ENCODE measurements at regions not wholly inside any gene's neighbourhood (a gene's known extent, or its start where the extent isn't known, plus 50 kb on each side); places are given as distances from the start of the nearest gene placed in this dataset.
"Not testable (repeated sequence)": the region's sequence is repeated elsewhere in the genome, so short reads cannot be mapped to it uniquely, and the experiment has no call there.

DNA sequence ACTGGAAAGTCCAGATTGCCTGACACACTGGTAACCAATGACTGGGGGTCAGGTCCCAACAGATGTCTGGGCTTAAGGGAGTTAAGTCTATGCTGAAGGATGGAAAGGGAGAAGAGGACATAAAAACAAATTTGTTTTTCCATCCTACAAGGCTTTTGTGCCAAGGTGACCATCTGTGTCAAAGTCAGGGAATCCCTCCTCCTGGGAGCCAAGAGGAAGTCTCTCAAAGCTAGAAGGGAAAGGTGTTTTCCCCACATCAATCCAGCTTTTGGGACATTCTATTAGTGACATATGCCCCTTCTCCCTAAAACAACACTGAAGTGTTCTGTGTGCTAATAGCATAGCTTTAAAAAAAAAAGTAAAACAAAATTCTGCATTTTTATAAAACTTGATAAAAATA, 173.9 kb downstream of the ZNF621 start:
- not testable (repeated sequence) for DNase-seq (ENCODE audit: low read depth in 2 of 3, low spot score in 2 of 3)

DNA sequence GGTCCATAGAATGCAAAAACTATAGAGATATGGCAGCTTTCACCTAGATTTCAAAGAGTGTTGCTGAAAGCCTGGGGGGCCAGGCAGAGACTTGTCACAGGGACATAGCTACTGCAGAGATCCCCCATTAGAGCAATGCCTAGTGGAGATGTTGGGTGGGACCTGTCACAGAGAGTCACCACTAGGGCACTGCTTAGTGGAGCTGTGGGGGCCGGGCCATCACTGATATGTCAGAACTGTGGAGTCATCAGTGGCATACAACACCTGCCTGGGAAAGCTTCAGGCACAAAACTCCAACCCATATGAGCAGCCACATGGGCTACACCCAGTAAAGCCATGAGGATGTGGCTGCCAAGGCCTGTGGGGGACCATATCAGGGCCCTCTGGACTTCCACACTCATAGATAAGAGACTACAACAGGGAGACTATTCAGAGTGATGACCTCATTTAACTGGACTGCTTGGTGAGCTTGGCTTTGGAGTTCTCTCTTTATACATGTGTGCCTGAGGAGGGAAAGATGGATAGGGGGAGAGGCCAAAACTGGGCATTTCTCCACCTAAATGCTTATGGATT, 176.3 kb downstream of the ZNF621 start:
- no peak for DNase-seq (ENCODE audit: low read depth in 2 of 3, low spot score in 2 of 3)

DNA sequence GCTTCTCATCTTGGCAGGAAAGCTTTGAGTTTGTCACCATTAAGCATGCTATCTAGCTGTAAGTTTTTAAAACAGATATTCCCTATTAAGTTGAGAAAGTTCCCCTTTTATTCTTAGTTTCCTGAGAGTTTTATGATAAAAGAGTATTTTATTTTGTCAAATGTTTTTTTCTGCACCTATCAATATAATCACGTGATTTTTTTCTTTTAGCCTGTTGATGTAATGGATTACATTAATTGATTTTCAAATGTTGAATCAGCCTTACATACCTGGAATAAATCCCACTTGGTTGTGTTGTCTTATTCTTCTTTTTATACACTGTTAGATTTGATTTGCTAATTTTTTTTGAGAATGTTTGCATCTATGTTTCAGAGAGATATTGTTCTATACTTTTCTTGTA, 179.5 kb downstream of the ZNF621 start:
- DNase-seq (ENCODE audit: low read depth in 2 of 3, low spot score in 2 of 3) = no peak

DNA sequence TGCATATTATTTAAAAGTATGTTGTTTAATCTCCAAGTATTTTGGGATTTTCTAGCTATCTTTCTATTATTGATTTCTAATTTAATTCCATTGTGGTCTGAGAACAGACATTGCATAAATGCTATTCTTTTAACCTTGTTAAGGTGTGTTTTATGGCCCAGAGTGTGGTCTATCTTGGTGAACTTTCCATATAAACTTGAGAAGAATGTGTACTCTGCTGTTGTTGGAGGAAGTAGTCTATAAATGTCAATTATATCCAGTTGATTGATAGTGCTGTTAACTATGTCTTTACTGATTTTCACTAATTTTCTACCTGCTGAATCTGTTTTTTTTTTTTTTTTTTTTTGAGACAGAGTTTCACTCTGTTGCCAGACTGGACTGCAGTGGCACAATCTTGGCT, 180.9 kb downstream of the ZNF621 start:
- DNase-seq (ENCODE audit: low read depth in 2 of 3, low spot score in 2 of 3) = no peak

DNA sequence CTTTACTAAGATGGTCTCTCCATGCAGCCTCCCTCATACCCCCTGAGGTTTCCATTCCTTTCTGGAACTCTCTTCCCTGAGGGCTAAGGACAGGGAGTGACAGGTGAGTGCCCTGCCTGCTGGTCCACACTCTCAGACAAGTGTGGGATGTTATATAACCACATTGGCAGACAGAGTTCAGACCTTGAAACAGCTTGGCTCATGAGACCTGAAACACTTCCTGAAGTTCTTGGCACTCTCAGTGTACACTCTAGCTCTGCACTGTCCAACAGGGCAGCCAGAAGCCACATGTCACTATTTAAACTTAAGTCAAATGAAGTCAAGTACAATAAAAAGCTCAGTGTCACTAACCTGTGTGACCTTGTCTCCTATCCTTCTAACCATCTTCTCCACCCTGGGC, 188.5 kb downstream of the ZNF621 start:
- no peak for DNase-seq (ENCODE audit: low read depth in 2 of 3, low spot score in 2 of 3)

DNA sequence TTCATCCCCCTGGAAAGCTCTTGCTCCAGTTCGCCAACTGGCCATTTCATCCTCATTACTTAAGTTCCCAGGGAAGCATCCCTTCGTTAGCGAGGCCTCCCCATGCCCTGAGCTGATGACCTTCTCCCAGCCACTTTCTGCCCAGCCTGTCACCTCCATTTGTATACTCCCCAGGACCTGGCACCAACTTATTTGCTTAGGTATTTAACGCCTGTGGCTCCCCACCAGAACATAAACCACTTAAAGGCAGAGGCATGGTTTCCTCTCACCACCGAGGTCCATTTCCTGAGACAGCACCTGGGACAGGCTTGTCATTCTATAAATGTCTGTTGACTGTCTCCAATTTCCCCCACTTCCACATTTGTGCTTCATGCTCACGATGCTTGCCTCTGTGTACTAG, 189.0 kb downstream of the ZNF621 start:
- no peak for DNase-seq (ENCODE audit: low read depth in 2 of 3, low spot score in 2 of 3)

DNA sequence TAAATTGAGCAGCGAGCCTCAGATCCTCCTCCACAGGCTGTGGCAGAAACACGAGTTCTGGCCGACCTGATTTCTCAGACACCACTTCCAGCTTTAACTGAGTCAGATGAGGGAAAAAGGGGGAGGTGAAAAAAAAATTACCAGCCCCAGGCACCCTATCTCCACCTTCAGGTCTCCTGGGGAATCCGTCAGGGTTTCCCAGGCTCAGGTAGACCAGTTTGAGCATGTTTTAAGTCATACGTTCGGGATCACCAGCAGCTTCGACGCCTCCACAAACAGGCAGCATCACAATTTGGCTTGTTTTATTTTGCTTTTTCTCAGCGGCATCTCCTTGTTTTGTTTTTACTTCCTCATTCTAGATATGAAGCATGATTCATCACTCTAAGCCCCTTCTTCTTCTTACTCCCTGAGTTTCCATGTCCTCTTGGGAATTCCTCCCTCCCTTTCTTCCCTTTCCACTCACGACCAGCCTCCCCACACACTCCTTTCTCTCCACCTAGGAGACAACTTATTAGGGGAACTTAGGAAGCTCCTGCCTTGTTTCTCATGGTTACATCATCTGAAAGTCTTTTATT, 190.1 kb downstream of the ZNF621 start:
- DNase-seq (ENCODE audit: low read depth in 2 of 3, low spot score in 2 of 3) = no peak

DNA sequence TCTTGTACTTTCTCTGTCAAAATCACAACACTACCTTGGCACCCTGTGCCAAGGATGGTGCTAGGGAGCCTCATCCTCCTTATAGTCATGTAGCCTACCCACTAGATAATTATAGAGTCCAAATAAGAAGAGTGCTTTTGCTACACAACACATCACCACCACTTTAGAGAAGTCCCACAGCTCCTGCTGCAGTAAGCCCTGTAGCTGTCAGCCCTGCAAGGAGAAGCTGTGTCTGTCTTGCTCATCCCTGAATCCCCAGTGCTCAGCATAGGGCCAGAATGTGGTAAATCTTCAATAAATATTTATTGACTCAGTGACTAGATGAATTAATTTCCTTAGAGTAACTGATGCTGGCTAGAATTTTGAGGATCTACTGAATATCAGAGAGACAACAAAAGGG, 190.8 kb downstream of the ZNF621 start:
- no peak for DNase-seq (ENCODE audit: low read depth in 2 of 3, low spot score in 2 of 3)

DNA sequence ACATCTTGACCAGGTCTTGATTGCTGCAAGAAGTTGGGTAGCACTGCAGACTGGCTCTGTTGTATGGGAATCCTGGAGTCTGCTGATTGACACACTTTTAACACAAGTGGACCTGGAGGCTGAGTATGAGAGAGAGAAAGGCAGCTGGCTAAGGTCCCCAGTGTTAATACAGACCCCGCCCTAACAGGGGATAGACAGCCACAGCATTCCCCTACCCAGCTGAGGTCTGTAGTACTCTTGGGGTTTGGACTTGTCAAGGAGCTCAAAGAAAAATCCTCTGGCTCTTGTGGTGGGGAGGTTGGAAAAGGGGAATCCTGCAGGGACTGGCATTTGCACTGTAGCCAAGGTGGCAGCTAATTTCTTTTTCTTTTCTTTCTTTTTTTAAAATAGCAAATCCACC, 192.7 kb downstream of the ZNF621 start:
- no peak for DNase-seq (ENCODE audit: low read depth in 2 of 3, low spot score in 2 of 3)

DNA sequence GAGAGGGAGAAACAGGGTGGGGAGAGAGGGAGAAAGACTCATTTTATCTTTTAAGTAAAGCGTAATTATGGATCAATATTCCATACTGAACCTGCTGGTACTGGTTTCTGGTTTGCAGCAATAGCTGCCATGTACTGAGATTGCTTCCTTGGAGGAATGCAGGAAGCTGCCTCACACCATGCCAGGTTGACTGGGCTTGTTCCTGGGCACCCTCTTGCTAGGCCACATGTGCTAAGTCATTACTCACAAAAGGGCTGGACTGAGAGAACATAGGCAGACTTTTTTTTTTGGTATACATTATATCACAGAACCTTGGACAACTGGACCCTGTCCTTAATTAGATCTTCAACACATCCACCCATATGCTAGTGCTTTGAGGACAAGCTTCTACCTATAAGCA, 193.4 kb downstream of the ZNF621 start:
- no peak for DNase-seq (ENCODE audit: low read depth in 2 of 3, low spot score in 2 of 3)

DNA sequence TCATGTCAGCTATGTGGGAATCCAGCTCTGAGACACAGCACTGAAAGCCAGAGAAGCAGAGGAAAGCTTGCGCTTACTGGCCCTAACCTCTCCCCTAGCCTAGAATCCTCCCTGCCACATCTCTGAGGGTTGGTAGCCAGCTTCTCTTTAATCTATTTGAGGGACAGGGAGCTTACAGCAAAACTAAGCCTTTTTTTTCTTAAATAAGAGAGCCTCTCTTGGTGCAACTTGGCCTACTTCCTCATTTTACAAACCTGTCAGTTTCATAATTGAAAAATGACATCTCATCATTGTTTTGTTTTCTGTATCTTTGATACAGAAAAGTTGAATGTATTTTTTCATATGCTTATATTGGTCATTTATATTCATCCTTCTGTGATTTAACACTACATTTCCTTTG, 193.9 kb downstream of the ZNF621 start:
- DNase-seq (ENCODE audit: low read depth in 2 of 3, low spot score in 2 of 3) = no peak

DNA sequence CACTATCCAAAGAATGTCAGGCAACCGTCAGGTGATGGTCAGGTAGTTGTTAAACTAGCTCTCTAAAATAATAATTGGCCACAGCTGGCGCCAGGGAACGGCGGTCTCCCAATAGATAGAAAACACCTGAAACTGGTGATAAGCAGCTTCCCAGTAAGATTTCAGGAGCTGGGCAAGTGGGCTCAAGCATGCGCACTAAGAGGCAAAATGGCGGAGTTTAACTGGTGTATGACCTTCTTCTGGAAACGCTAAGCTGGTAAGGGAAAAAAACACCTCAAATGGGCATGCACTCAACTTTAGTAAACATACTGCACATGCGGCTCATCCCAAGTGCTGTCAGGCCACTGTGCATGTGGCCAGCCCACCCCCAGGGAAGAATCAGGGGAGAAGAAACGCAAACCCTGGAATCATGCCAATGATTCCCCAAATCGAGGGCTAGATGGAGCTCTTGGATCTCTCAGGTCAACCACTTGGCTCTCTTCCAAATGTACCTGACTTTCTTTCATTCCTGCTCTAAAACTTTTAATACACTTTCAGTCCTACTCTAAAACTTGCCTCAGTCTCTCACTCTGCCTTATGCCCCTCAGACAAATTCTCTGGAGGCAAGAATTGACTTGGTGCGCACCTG, 195.0 kb downstream of the ZNF621 start:
- DNase-seq (ENCODE audit: low read depth in 2 of 3, low spot score in 2 of 3) = no peak

DNA sequence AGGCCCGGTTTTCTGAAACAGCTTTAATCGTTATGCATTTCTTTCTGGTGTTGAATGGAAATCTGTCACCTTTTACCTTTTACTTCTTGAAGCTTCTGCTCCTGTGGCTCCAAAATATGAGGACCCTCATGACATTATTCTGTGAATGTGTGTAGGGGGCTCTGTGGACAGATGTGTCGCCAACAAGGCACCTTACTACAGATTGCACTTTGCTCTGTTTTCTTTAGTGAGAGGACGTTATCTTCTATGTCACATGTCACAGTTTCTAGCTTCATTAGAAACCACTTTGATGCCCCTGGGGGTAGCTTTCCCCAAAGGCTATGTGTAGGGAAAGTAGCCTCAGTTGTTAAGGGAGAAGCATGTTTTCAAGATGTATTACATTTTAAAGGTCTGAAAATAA, 195.6 kb downstream of the ZNF621 start:
- DNase-seq (ENCODE audit: low read depth in 2 of 3, low spot score in 2 of 3) = no peak

DNA sequence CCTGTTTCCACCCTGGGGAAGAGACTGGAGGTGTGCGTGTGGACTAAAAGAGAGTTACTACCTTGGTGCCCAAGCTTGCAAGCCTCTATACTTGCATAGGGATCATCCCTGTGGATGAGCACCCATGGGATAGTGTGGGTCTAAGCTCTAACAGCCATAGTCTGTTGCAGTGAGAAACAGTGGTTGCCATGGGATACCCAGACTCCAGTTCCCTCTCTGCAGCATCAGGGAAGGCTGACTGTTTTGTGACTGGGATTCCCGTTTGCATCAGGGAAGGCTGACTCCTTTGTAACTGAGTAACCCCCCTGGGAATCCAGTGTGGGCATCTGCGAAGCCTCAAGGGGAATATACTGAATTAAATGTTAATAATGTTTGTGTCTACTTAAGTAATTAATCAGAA, 196.1 kb downstream of the ZNF621 start:
- DNase-seq (ENCODE audit: low read depth in 2 of 3, low spot score in 2 of 3) = no peak

DNA sequence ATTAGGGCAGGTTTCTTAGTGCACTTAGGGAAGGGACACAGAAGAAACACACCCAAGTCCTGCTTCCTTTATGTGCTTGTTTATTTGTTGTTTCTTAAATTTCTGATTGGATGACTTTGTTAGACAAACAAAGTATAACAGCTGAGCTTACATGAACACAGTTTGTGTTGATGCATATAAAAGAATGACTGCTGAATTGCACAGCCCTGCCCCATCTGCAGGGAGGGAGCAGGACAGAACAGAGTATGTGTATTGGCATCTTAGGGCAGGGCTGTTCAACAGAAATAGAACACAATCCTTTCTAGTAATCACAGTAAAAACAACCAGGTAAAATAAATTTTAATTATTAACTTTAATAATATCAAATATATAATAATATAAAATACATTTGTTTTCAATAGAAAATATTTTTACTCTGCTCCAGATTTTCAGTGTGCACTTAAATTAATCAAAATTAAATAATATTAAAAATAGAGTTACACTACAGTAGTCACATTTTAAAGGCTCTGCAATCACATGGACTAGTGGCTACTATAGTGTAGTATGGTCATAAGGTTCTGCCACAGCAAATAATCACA, 198.4 kb downstream of the ZNF621 start:
- DNase-seq (ENCODE audit: low read depth in 2 of 3, low spot score in 2 of 3) = no peak

DNA sequence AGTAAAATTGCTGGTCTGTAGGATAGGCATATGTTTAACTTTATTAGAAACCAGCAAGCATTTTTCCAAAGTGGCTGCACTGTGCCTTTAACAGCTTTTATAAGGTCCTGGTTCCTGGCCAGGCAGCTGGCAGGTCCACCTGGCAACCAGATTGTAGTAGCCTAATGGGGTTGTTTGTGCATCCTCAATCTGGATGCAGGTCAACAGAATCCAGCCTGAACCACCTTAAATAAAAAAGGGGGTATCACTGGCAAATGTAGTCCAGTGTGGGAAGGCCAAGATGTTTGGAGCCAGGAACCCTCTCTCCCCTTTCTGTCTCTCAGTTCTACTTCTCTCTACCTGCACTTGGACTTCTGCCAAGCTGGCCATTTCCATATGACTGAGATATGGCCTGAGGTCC, 200.3 kb downstream of the ZNF621 start:
- DNase-seq (ENCODE audit: low read depth in 2 of 3, low spot score in 2 of 3) = no peak

DNA sequence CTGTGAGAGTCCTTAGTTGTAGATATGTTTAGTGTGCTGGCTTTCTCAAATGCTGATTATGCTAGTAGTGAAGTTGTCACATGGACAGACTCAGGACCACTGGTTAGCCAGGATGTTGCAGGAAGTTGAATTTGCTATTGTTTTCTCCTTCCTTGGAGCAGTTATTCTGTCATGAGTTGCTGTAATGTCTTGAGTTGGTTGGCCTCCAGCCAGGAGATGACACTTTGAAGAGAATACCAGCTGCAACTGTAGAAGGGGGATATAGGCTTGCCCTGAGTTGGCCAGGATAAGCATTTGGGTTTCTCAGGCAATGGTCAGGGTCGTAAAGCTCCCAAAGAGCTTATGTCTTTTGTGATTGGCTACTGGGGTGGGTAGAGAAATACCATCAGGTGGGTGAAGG, 206.7 kb downstream of the ZNF621 start:
- no peak for DNase-seq (ENCODE audit: low read depth in 2 of 3, low spot score in 2 of 3)

DNA sequence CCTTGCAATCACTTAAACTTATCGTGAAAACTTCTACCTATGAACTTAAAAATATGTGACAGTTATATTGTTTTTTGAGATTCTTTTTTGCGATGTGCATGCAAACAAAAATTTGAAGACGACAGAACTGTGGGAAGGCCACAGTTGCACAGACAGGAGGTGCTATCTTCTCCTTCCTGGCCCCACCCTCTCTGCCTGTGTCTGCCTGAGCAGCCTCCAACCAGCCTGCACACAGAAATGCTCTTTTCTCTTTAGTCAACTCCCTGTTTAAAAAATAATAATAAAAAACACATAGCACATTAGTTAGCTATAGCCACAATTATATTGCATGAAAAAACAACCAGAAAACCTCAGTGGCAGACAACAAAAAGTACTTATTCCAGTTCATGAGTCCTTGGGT, 212.2 kb downstream of the ZNF621 start:
- no peak for DNase-seq (ENCODE audit: low read depth in 2 of 3, low spot score in 2 of 3)

DNA sequence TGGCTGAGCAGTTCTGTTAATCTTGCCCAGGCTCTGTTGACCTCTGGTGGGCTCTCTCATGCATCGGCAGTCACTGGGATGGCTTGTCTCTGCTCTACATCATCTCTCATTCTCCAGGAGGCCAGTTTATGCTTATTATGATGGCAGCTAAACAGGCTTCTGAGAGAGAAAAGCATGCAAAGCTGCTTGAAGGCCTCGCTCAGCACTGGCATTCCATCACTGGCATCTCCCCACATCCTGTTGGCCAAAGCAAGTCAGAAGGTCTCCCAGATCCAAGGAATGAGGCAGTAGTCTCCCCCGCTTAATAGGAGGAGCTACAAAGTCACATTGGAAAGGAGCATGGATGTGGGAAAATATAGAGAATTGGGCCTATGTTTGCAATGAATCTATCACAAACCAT, 212.6 kb downstream of the ZNF621 start:
- no peak for DNase-seq (ENCODE audit: low read depth in 2 of 3, low spot score in 2 of 3)

DNA sequence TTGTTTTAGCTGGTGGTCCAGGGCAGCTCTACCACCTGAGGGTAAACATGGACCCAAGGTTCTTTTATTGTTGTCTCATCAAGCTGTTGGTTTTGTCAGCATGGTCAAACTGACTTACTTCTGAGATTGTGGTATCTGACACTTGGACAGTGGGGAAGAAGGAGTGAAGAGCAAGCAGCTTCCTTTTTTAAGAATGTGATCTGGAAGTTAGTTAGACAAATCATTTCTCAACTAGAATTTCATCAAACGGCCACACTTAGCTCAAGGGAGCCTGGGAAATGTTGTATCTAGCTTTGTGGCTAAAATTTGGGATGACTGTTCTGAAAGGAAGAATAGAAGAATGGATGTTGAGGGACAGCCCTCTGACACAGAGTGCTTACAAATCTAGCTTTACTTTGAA, 215.2 kb downstream of the ZNF621 start:
- DNase-seq (ENCODE audit: low read depth in 2 of 3, low spot score in 2 of 3) = no peak

DNA sequence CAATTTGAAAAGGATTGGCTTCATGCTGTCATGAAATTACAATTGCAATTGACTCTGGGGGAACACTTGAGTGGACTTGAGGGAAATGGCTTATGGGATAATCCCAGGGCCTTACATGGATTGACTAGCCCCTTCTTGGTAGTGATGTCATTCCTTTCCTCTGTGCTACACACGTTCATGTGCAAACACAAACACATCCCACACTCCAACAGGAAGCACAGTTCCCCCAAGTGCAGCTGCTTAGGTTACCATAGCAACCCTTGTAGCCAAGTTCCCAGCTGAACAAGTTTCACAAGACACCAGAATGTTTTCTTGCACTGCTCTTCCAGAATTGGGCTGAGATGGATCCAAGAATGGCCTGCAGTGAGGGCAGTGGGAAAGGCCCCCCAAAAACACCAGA, 217.0 kb downstream of the ZNF621 start:
- DNase-seq (ENCODE audit: low read depth in 2 of 3, low spot score in 2 of 3) = no peak

DNA sequence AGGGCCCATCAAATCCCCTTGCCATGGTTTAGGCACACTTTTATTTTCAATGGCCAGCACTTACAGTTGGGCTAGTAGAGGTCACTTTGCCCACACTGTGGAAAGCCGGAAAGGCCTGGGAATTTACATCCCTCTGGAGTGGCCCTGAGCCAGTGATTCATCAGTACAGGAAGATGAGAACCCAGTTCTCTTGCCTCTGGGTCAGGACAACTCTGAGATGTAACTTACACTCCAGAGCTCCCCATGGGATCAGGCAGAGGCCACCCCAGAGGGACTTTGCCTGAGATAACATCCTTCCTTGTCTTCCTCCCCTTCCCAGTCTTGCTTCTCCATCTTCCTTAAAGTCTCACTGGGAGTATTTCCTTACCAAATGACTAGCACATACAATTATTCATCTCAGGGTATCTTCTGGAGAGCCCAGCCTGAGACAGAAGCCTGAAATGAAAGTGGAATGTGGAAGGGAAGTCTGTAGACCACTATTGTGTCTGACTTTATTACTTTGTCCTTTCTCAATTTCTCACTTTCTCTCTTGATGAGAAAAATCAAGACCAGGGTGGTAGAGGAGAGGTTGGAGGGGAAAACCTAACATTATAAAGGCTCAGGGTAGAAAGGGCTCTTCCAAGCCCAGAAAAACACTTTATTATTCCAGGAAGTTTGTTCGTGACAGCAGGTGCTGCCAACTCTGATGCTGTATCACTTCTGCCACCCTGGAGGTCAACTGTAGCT, 220.8 kb downstream of the ZNF621 start:
- no peak for DNase-seq (ENCODE audit: low read depth in 2 of 3, low spot score in 2 of 3)

Data from activated CD8-positive, alpha-beta memory T cell treated with anti-CD3 and anti-CD28 coated beads for 48 hours (primary cell).